ENCODE measurements at regions not wholly inside any gene's neighbourhood (a gene's known extent, or its start where the extent isn't known, plus 50 kb on each side); places are given as distances from the start of the nearest gene placed in this dataset.
A peak's percentile ranks its signal among the peaks of the same experiment; 100 is the strongest.

DNA sequence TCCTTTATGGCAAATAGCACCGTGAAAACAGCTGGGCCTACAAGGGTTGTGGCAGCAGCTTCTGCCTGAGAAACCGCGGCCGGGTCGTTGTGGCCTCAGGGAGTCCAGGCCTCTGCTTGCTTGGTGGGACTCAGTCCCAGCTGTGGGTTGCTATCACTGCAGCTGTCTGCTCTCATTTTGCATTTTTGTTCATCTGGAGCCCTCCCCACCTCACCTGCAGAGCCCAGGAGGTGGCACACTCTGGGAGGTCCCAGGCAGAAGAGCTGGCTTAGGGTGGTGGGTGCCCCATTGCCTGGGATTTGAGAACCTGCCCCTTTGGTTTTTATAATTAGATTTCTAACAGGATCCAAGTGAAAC is 138.4 kb downstream of the GADD45G start:
- DNase-seq (ENCODE audit: low read depth in 2 of 2) = no peak
- TF ChIP-seq, protein P1, sequence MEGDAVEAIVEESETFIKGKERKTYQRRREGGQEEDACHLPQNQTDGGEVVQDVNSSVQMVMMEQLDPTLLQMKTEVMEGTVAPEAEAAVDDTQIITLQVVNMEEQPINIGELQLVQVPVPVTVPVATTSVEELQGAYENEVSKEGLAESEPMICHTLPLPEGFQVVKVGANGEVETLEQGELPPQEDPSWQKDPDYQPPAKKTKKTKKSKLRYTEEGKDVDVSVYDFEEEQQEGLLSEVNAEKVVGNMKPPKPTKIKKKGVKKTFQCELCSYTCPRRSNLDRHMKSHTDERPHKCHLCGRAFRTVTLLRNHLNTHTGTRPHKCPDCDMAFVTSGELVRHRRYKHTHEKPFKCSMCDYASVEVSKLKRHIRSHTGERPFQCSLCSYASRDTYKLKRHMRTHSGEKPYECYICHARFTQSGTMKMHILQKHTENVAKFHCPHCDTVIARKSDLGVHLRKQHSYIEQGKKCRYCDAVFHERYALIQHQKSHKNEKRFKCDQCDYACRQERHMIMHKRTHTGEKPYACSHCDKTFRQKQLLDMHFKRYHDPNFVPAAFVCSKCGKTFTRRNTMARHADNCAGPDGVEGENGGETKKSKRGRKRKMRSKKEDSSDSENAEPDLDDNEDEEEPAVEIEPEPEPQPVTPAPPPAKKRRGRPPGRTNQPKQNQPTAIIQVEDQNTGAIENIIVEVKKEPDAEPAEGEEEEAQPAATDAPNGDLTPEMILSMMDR (IDR thresholded peaks at IDR 0.05; ENCODE audit: low read depth, low read length) = no peak
- H3K4me3 ChIP-seq (replicated peaks in 1 of 2; ENCODE audit: low read depth in 2 of 2, low read length in 2 of 2) = no peak overlapping the region

DNA sequence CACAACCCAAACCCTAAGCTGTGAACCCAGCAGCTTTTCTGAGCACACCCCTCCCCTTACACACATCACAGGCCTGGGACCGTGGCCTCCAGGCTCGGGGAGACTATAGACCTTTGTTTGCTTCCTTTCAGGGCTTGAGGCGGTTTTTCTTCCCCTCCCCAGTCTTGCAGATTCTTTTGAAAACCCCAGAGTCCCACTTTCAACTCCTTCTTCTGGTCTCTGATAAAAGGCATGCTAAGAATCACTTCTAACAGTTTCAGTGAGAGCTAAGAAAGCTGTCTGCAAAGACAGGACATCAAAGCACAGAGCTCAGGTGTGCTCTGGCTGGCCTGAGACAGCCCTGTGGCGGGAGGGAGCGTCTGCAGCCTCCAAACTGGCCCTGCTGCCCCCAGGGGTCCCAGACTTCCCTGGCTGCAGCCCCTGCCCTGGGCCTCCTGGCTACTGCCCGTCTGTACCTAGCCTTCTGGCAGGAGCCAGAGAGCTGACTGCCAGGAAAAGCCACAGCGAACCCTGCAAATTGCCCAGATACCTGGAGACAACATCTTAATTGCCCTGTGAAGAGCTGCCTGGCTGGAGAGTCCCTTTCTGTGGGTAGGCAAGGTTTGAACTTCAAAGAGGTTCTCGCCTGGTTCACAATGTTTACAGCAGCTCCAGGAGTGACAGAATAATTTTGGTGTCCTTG is 138.9 kb downstream of the GADD45G start:
- H3K4me3 ChIP-seq (replicated peaks in 1 of 2; ENCODE audit: low read depth in 2 of 2, low read length in 2 of 2) = no peak overlapping the region
- DNase-seq (ENCODE audit: low read depth in 2 of 2) = no peak
- TF ChIP-seq, protein P1 (IDR thresholded peaks at IDR 0.05; ENCODE audit: low read depth, low read length) = no peak

- TF ChIP-seq, protein P1 (IDR thresholded peaks at IDR 0.05; ENCODE audit: low read depth, low read length) = no peak
- H3K4me3 ChIP-seq (replicated peaks in 1 of 2; ENCODE audit: low read depth in 2 of 2, low read length in 2 of 2) = no peak overlapping the region
- DNase-seq (ENCODE audit: low read depth in 2 of 2) = no peak
Measured at GRCh38 chr9:89744255-89744648, 139.4 kb downstream of the GADD45G start.

DNA sequence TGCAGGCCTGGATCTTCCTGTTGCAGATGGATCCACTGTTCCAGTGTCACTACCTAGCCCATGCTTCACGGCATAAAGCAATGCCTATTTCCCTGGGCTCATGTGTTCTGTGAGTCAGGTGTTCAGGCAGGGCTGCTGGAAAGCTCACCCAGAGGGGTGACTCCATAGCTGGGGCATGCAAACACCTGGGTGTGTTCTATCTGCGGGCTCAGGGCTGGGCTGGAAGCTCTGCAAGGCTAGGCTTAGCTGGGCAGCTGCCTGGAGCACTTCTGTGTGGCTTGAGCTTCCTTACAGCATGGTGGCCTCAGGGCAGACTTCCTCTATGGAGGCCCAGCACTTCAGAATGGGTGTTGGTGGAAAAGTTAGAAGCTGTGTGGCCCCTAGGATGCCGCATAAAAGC is 139.9 kb downstream of the GADD45G start:
- no peak for DNase-seq (ENCODE audit: low read depth in 2 of 2)
- TF ChIP-seq, protein P1 (IDR thresholded peaks at IDR 0.05; ENCODE audit: low read depth, low read length) = no peak

GRCh38 chr9:89745601-89746376 is 141.0 kb downstream of the GADD45G start:
- H3K4me3 ChIP-seq (replicated peaks in 1 of 2; ENCODE audit: low read depth in 2 of 2, low read length in 2 of 2) = no peak overlapping the region
- no peak for DNase-seq (ENCODE audit: low read depth in 2 of 2)
- TF ChIP-seq, protein P1 (IDR thresholded peaks at IDR 0.05; ENCODE audit: low read depth, low read length) = no peak

More for the DNA sequence above, 139.9 kb downstream of the GADD45G start:
- H3K4me3 ChIP-seq (replicated peaks in 1 of 2; ENCODE audit: low read depth in 2 of 2, low read length in 2 of 2) = no peak overlapping the region

DNA sequence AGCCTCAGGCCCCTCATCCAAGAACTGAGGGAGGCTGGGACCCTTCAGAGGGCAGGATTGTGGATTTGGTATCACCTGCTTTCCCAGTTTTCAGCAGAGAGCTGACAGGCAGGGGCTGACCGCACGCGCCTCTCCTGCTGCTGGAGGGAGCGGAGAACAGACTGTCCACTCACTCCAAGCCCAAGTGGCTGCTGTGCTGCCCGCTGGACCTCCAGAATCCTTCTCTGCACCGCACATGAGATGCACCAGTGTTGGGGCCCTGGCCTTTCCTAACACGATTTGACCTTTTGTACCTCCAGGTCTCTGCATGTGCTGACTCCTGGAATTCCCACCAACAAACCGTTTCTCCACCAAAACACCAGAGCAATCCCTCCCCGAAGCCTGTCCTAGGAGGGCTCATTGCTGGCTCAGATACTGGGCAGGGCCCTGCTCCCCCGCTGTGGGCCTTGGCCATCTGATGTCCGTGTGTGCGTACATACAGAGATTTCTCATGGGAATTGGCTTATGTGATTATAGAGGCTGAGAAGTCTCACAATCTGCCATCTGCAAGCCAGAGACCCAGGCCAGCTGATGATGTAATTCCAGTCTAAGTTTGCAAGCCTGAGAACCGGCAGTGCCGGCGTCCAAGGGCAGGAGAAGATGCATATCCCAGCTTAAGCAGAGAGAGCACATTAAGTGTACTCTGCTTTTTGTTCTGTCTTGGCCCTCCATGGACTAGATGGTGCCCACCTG is 141.7 kb downstream of the GADD45G start:
- H3K4me3 ChIP-seq (replicated peaks in 1 of 2; ENCODE audit: low read depth in 2 of 2, low read length in 2 of 2) = no peak overlapping the region
- DNase-seq (ENCODE audit: low read depth in 2 of 2) = peak in 1 of 2 donors; percentile 39
- TF ChIP-seq, protein P1 (IDR thresholded peaks at IDR 0.05; ENCODE audit: low read depth, low read length) = no peak
